Bronchial epithelial cell (primary cell): ENCODE measurements at regions not wholly inside any gene's neighbourhood (a gene's known extent, or its start where the extent isn't known, plus 50 kb on each side); places are given as distances from the start of the nearest gene placed in this dataset.

ENCODE experiments used
- DNase-seq: peaks from one replicate; pipeline ENCODE4 v3.0.0-alpha.2; 2010; ENCODE audit warnings: low read depth
- FAIRE-seq: peaks from 2 replicates; lab custom pipeline; 2011; peaks lifted over from hg19 to GRCh38; lab: Jason Lieb, UNC
- H3K27me3 ChIP-seq: 2 replicates; pipeline ENCODE4 v1.5.1; 2011; ENCODE audit warnings: low read length; ENCODE audit not compliant: control insufficient read depth, insufficient read depth
- H3K36me3 ChIP-seq: 2 replicates; pipeline ENCODE4 v1.5.1; 2011; ENCODE audit warnings: low read length; ENCODE audit not compliant: control insufficient read depth, insufficient read depth
- H3K4me3 ChIP-seq: 2 replicates; pipeline ENCODE4 v1.5.1; 2011; ENCODE audit warnings: mild to moderate bottlenecking, low read depth, low read length, control low read depth
- TF ChIP-seq, protein P1 (sequence below): IDR thresholded peaks from 2 replicates; pipeline ENCODE4 v1.5.1; 2011; ENCODE audit warnings: mild to moderate bottlenecking, moderate library complexity, low read length, control low read depth, inconsistent platforms; ENCODE audit not compliant: insufficient read depth, severe bottlenecking

DNA sequence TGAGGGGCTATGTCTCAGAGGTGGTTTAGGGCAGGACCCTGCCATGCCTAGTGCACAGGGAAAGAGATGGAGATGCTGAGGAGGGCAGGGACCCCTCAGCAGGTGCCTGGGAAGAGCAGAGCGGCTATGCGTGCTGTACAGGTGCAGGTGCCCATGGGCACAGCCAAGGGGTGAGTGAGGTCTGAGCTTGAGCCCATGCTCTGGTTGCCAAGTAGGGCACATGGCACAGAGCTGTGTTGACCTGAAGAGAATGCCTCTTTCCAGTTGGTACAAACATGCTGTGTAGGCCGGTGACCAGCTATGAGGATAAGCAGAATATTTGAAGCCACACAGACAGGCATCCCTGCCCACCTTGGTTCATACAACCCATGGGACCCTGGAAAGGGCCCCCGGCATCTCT is 65.8 kb upstream of the NECTIN1 start:
- FAIRE-seq, result no peak
- Histone ChIP-seq H3K4me3 (no peak overlapping the region), H3K27me3 (peaks cover 8% of the 10 kb centered on the region), H3K36me3 (no peaks in the 10 kb centered on the region)
- no peak for DNase-seq
- TF ChIP-seq, protein P1, sequence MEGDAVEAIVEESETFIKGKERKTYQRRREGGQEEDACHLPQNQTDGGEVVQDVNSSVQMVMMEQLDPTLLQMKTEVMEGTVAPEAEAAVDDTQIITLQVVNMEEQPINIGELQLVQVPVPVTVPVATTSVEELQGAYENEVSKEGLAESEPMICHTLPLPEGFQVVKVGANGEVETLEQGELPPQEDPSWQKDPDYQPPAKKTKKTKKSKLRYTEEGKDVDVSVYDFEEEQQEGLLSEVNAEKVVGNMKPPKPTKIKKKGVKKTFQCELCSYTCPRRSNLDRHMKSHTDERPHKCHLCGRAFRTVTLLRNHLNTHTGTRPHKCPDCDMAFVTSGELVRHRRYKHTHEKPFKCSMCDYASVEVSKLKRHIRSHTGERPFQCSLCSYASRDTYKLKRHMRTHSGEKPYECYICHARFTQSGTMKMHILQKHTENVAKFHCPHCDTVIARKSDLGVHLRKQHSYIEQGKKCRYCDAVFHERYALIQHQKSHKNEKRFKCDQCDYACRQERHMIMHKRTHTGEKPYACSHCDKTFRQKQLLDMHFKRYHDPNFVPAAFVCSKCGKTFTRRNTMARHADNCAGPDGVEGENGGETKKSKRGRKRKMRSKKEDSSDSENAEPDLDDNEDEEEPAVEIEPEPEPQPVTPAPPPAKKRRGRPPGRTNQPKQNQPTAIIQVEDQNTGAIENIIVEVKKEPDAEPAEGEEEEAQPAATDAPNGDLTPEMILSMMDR, result no peak

GRCh38 chr11:119794141-119794665 is 65.2 kb upstream of the NECTIN1 start:
- TF ChIP-seq, protein P1, result no peak
- Histone ChIP-seq H3K27me3 (peaks cover 8% of the 10 kb centered on the region), H3K36me3 (no peaks in the 10 kb centered on the region), H3K4me3 (no peak overlapping the region)
- no peak for DNase-seq
- FAIRE-seq, result no peak

GRCh38 chr11:119793335-119793984 is 64.5 kb upstream of the NECTIN1 start:
- Histone ChIP-seq H3K36me3 (no peaks in the 10 kb centered on the region), H3K4me3 (no peak overlapping the region), H3K27me3 (peaks cover 8% of the 10 kb centered on the region)
- TF ChIP-seq, protein P1, result no peak
- DNase-seq (no peak), FAIRE-seq (no peak)

DNA sequence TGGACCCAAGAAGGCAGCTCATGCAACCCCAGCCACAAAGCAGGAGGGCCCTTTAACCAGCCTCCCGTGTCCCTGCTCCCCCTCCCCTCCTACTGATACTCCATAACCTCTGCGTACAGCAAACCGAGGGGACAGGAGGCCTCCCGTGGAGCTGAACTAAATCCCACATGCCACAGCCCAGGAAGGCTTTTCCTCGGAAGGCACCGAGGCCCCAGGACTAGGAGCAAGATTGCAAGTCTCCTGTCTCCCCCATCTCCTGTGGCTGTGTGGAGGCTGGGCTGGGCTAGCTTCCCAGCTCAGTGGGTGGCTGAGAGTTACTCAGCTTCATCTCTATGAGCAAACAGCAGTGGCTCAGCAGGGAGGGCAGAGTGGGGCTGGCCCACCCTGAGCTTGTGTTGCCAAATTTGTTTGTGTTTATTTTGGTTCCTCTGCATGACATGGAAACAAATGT is 62.7 kb upstream of the NECTIN1 start:
- Histone ChIP-seq H3K4me3 (no peak overlapping the region), H3K36me3 (no peaks in the 10 kb centered on the region), H3K27me3 (peaks cover 6% of the 10 kb centered on the region)
- DNase-seq (no peak), FAIRE-seq (no peak)
- TF ChIP-seq, protein P1, result no peak

GRCh38 chr11:119791047-119791446 is 62.0 kb upstream of the NECTIN1 start:
- no peak for DNase-seq
- no peak for FAIRE-seq
- Histone ChIP-seq H3K36me3 (no peaks in the 10 kb centered on the region), H3K27me3 (peaks cover 6% of the 10 kb centered on the region), H3K4me3 (no peak overlapping the region)
- TF ChIP-seq, protein P1, result no peak

DNA sequence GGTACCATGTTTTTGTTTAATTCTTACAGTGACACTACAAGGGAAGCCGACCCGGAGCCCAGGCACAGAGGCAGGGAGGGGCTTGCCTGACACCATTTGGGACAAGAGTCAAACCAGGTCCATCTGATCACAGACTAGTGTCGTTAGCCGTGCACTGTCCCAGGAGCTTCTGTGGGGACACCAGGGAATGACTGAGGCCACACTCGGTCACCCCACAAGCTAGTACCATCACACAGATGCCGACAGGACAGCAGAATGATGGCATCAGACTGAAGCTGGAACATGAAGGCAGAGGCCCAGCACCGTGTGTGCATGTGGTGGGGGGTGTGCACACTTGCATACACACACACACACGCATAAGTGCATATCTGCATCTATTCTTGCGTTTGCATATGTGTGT is 61.5 kb upstream of the NECTIN1 start:
- TF ChIP-seq, protein P1, result no peak
- Histone ChIP-seq H3K4me3 (no peak overlapping the region), H3K27me3 (peaks cover 6% of the 10 kb centered on the region), H3K36me3 (no peaks in the 10 kb centered on the region)
- no peak for FAIRE-seq
- no peak for DNase-seq
